GM12878 (cell line): ENCODE measurements at regions not wholly inside any gene's neighbourhood (a gene's known extent, or its start where the extent isn't known, plus 50 kb on each side); places are given as distances from the start of the nearest gene placed in this dataset.
"Not testable (repeated sequence)": the region's sequence is repeated elsewhere in the genome, so short reads cannot be mapped to it uniquely, and the experiment has no call there.

ENCODE experiments used
- CEBPB ChIP-seq, 2 experiments: fragments of 150-350 bp in 1 of 2; IDR thresholded peaks; 2 replicates each; pipeline ENCODE4 v1.6.1; 2012 to 2014; ENCODE audit warnings: low read depth in 2 of 2, low read length in 2 of 2, borderline replicate concordance in 1 of 2, inconsistent platforms in 1 of 2
- ESRRA ChIP-seq: IDR thresholded peaks from 2 replicates; pipeline ENCODE4 v1.6.1; 2012; ENCODE audit warnings: mild to moderate bottlenecking, low read length, improper control_type of control experiment
- SMARCA5 ChIP-seq: fragments of 450-650 bp; IDR thresholded peaks from 2 replicates; pipeline ENCODE4 v1.6.1; 2017; ENCODE audit warnings: mild to moderate bottlenecking
- SPI1 ChIP-seq: IDR thresholded peaks from 2 replicates; pipeline ENCODE4 v1.6.1; 2011; ENCODE audit warnings: low read depth, mild to moderate bottlenecking, low read length, moderate library complexity, borderline replicate concordance; ENCODE audit not compliant: insufficient read depth
- TF ChIP-seq, protein P1 (sequence below): fragments of 150-350 bp; IDR thresholded peaks from 2 replicates; pipeline ENCODE4 v1.6.1; 2016; ENCODE audit warnings: low read depth, low read length
- TF ChIP-seq, protein P2 (sequence below): IDR thresholded peaks from 2 replicates; pipeline ENCODE4 v1.6.1; 2012; ENCODE audit warnings: low read depth, low read length, improper control_type of control experiment
- TF ChIP-seq, protein P3 (sequence below), 3 experiments: IDR thresholded peaks in 2 of 3; conservative IDR thresholded peaks in 1 of 3; 2 replicates each; pipeline ENCODE4 v1.5.1; 2011; ENCODE audit warnings: low read depth in 3 of 3, low read length in 3 of 3, mild to moderate bottlenecking in 3 of 3, control low read depth in 2 of 3, moderate library complexity in 2 of 3, inconsistent platforms in 1 of 3, mixed read lengths in 1 of 3; ENCODE audit not compliant: control insufficient read depth in 2 of 3, insufficient read depth in 1 of 3; ENCODE audit errors: extremely low read depth in 1 of 3

DNA sequence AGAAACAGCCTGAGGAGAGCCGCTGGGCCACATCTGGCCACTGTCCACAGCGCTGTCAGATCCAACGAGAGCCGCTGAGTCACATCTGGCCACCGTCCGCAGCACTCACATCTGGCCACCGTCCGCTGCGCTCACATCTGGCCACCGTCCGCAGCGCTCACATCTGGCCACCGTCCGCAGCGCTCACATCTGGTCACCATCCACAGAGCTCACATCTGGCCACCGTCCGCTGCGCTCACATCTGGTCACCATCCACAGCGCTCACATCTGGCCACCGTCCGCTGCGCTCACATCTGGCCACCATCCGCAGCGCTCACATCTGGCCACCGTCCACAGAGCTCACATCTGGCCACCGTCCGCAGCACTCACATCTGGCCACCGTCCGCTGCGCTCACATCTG is 549.3 kb upstream of the B3GAT1 start:
- TF ChIP-seq, protein P1, sequence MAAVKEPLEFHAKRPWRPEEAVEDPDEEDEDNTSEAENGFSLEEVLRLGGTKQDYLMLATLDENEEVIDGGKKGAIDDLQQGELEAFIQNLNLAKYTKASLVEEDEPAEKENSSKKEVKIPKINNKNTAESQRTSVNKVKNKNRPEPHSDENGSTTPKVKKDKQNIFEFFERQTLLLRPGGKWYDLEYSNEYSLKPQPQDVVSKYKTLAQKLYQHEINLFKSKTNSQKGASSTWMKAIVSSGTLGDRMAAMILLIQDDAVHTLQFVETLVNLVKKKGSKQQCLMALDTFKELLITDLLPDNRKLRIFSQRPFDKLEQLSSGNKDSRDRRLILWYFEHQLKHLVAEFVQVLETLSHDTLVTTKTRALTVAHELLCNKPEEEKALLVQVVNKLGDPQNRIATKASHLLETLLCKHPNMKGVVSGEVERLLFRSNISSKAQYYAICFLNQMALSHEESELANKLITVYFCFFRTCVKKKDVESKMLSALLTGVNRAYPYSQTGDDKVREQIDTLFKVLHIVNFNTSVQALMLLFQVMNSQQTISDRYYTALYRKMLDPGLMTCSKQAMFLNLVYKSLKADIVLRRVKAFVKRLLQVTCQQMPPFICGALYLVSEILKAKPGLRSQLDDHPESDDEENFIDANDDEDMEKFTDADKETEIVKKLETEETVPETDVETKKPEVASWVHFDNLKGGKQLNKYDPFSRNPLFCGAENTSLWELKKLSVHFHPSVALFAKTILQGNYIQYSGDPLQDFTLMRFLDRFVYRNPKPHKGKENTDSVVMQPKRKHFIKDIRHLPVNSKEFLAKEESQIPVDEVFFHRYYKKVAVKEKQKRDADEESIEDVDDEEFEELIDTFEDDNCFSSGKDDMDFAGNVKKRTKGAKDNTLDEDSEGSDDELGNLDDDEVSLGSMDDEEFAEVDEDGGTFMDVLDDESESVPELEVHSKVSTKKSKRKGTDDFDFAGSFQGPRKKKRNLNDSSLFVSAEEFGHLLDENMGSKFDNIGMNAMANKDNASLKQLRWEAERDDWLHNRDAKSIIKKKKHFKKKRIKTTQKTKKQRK: not testable (repeated sequence)
- TF ChIP-seq SMARCA5; ESRRA; CEBPB (IDR thresholded peaks at IDR 0.05; ENCODE audit: borderline replicate concordance in 1 of 2, low read depth in 2 of 2, low read length in 2 of 2); SPI1: not testable (repeated sequence)
- TF ChIP-seq, protein P2, sequence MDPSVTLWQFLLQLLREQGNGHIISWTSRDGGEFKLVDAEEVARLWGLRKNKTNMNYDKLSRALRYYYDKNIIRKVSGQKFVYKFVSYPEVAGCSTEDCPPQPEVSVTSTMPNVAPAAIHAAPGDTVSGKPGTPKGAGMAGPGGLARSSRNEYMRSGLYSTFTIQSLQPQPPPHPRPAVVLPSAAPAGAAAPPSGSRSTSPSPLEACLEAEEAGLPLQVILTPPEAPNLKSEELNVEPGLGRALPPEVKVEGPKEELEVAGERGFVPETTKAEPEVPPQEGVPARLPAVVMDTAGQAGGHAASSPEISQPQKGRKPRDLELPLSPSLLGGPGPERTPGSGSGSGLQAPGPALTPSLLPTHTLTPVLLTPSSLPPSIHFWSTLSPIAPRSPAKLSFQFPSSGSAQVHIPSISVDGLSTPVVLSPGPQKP: not testable (repeated sequence)
- TF ChIP-seq, protein P3, sequence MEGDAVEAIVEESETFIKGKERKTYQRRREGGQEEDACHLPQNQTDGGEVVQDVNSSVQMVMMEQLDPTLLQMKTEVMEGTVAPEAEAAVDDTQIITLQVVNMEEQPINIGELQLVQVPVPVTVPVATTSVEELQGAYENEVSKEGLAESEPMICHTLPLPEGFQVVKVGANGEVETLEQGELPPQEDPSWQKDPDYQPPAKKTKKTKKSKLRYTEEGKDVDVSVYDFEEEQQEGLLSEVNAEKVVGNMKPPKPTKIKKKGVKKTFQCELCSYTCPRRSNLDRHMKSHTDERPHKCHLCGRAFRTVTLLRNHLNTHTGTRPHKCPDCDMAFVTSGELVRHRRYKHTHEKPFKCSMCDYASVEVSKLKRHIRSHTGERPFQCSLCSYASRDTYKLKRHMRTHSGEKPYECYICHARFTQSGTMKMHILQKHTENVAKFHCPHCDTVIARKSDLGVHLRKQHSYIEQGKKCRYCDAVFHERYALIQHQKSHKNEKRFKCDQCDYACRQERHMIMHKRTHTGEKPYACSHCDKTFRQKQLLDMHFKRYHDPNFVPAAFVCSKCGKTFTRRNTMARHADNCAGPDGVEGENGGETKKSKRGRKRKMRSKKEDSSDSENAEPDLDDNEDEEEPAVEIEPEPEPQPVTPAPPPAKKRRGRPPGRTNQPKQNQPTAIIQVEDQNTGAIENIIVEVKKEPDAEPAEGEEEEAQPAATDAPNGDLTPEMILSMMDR (IDR thresholded peaks at IDR 0.05 in 2 of 3, conservative IDR thresholded peaks at IDR 0.05 in 1 of 3; ENCODE audit: control insufficient read depth in 2 of 3, extremely low read depth in 1 of 3, insufficient read depth in 1 of 3, low read depth in 3 of 3, low read length in 3 of 3): not testable (repeated sequence)
